Gastroesophageal sphincter (tissue), 3 donors: ENCODE measurements at regions not wholly inside any gene's neighbourhood (a gene's known extent, or its start where the extent isn't known, plus 50 kb on each side); places are given as distances from the start of the nearest gene placed in this dataset.

Experiments used
- CTCF ChIP-seq, 4 experiments: fragments of 200-600 bp in 2 of 4; fragments of 450-650 bp in 2 of 4; sonication (generic) in 1 of 4; IDR thresholded peaks; one replicate each; pipeline ENCODE4 v1.5.1; 2017 to 2019; ENCODE audit warnings: antibody characterized with exemption in 4 of 4, mild to moderate bottlenecking in 2 of 4, moderate library complexity in 2 of 4
- POLR2AphosphoS5 ChIP-seq: sonication (generic); formaldehyde crosslinking; IDR thresholded peaks from one replicate; pipeline ENCODE4 v1.6.1; 2017; ENCODE audit warnings: antibody characterized with exemption

GRCh38 chr10:9010093-9010492 lies 955.6 kb downstream of the GATA3 start:
- TF ChIP-seq CTCF (IDR thresholded peaks at IDR 0.05) (no peak), POLR2AphosphoS5 (no peak)
